ENCODE measurements at regions not wholly inside any gene's neighbourhood (a gene's known extent, or its start where the extent isn't known, plus 50 kb on each side); places are given as distances from the start of the nearest gene placed in this dataset.

- no peaks in the 10 kb centered on the region; the same call in 1 of the 3 replicates for H3K9me3 Mint-ChIP-seq
- peaks cover 28% of the 10 kb centered on the region for H3K4me1 Mint-ChIP-seq
- Histone ChIP-seq H3K9me2 (ENCODE audit: insufficient read depth) (no peaks in the 10 kb centered on the region), H3F3A (replicated peaks; ENCODE audit: low read depth) (no peaks in the 10 kb centered on the region), H4K20me1 (replicated peaks; ENCODE audit: insufficient read depth) (no peaks in the 10 kb centered on the region), H3K27me3 (ENCODE audit: insufficient read depth) (no peaks in the 10 kb centered on the region), H3K4me1 (ENCODE audit: insufficient read depth) (peaks cover 26% of the 10 kb centered on the region), H3K4me3 (no peak overlapping the region), H3K79me2 (replicated peaks; ENCODE audit: insufficient read depth) (no peaks in the 10 kb centered on the region), H2AFZ (peak overlapping the region; percentile 56), H3K4me2 (no peak overlapping the region), H3K36me3 (ENCODE audit: insufficient read depth) (no peaks in the 10 kb centered on the region), H3K27ac (ENCODE audit: low read depth) (no peak overlapping the region)
- no peak for TF ChIP-seq ZNF114 (CRISPR knock-in tag; IDR thresholded peaks at IDR 0.05)
- TF ChIP-seq ETS1 (IDR thresholded peaks at IDR 0.05): no peak
- no peak overlapping the region for H3K4me3 Mint-ChIP-seq
- H3K36me3 Mint-ChIP-seq (ENCODE audit: low read depth): no peaks in the 10 kb centered on the region; the same call in 2 of the 3 replicates
- no peak for ATAC-seq
- H3K27me3 Mint-ChIP-seq (ENCODE audit: insufficient read depth, low read depth, poor library complexity): peaks cover 8% of the 10 kb centered on the region
- H3K27ac Mint-ChIP-seq: 0 out of 2 replicates have a peak overlapping the region, but pooled peaks have one; percentile 36
- DNase-seq (ENCODE audit: low spot score): no peak
Measured at GRCh38 chr14:101288436-101289229, 272.7 kb upstream of the DIO3 start.

- Histone ChIP-seq H3K27me3 (ENCODE audit: insufficient read depth) (no peaks in the 10 kb centered on the region), H2AFZ (peak overlapping the region; percentile 56; the same call in 1 of the 2 replicates), H3K27ac (ENCODE audit: low read depth) (no peak overlapping the region), H3K79me2 (replicated peaks; ENCODE audit: insufficient read depth) (no peaks in the 10 kb centered on the region), H4K20me1 (replicated peaks; ENCODE audit: insufficient read depth) (no peaks in the 10 kb centered on the region), H3K4me1 (ENCODE audit: insufficient read depth) (peaks cover 30% of the 10 kb centered on the region), H3K9me2 (ENCODE audit: insufficient read depth) (no peaks in the 10 kb centered on the region), H3K4me2 (peak overlapping the region; percentile 51; the same call in 1 of the 2 replicates), H3F3A (replicated peaks; ENCODE audit: low read depth) (no peaks in the 10 kb centered on the region), H3K36me3 (ENCODE audit: insufficient read depth) (no peaks in the 10 kb centered on the region), H3K4me3 (no peak overlapping the region)
- DNase-seq (ENCODE audit: low spot score) (no peak), ATAC-seq (no peak)
- Mint-ChIP-seq H3K27me3 (ENCODE audit: insufficient read depth, low read depth, poor library complexity) (peaks cover 8% of the 10 kb centered on the region), H3K36me3 (ENCODE audit: low read depth) (peaks cover 2% of the 10 kb centered on the region; the same call in 2 of the 3 replicates), H3K9me3 (peaks cover 2% of the 10 kb centered on the region), H3K27ac (no peak overlapping the region), H3K4me1 (peaks cover 33% of the 10 kb centered on the region), H3K4me3 (no peak overlapping the region)
- TF ChIP-seq EZH2phosphoT487 (IDR thresholded peaks at IDR 0.05; ENCODE audit: unreplicated experiment): no peak
- TF ChIP-seq ZNF331 (CRISPR knock-in tag; IDR thresholded peaks at IDR 0.05; ENCODE audit: low read depth): no peak
- TF ChIP-seq ETS1 (IDR thresholded peaks at IDR 0.05): no peak
- TF ChIP-seq, protein P1, sequence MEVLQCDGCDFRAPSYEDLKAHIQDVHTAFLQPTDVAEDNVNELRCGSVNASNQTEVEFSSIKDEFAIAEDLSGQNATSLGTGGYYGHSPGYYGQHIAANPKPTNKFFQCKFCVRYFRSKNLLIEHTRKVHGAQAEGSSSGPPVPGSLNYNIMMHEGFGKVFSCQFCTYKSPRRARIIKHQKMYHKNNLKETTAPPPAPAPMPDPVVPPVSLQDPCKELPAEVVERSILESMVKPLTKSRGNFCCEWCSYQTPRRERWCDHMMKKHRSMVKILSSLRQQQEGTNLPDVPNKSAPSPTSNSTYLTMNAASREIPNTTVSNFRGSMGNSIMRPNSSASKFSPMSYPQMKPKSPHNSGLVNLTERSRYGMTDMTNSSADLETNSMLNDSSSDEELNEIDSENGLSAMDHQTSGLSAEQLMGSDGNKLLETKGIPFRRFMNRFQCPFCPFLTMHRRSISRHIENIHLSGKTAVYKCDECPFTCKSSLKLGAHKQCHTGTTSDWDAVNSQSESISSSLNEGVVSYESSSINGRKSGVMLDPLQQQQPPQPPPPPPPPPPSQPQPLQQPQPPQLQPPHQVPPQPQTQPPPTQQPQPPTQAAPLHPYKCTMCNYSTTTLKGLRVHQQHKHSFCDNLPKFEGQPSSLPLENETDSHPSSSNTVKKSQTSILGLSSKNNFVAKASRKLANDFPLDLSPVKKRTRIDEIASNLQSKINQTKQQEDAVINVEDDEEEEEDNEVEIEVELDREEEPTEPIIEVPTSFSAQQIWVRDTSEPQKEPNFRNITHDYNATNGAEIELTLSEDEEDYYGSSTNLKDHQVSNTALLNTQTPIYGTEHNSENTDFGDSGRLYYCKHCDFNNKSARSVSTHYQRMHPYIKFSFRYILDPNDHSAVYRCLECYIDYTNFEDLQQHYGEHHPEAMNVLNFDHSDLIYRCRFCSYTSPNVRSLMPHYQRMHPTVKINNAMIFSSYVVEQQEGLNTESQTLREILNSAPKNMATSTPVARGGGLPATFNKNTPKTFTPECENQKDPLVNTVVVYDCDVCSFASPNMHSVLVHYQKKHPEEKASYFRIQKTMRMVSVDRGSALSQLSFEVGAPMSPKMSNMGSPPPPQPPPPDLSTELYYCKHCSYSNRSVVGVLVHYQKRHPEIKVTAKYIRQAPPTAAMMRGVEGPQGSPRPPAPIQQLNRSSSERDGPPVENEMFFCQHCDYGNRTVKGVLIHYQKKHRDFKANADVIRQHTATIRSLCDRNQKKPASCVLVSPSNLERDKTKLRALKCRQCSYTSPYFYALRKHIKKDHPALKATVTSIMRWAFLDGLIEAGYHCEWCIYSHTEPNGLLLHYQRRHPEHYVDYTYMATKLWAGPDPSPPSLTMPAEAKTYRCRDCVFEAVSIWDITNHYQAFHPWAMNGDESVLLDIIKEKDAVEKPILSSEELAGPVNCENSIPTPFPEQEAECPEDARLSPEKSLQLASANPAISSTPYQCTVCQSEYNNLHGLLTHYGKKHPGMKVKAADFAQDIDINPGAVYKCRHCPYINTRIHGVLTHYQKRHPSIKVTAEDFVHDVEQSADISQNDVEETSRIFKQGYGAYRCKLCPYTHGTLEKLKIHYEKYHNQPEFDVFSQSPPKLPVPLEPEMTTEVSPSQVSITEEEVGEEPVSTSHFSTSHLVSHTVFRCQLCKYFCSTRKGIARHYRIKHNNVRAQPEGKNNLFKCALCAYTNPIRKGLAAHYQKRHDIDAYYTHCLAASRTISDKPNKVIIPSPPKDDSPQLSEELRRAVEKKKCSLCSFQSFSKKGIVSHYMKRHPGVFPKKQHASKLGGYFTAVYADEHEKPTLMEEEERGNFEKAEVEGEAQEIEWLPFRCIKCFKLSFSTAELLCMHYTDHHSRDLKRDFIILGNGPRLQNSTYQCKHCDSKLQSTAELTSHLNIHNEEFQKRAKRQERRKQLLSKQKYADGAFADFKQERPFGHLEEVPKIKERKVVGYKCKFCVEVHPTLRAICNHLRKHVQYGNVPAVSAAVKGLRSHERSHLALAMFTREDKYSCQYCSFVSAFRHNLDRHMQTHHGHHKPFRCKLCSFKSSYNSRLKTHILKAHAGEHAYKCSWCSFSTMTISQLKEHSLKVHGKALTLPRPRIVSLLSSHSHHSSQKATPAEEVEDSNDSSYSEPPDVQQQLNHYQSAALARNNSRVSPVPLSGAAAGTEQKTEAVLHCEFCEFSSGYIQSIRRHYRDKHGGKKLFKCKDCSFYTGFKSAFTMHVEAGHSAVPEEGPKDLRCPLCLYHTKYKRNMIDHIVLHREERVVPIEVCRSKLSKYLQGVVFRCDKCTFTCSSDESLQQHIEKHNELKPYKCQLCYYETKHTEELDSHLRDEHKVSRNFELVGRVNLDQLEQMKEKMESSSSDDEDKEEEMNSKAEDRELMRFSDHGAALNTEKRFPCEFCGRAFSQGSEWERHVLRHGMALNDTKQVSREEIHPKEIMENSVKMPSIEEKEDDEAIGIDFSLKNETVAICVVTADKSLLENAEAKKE (CRISPR knock-in tag; IDR thresholded peaks at IDR 0.05): no peak
- no peak for TF ChIP-seq JUNB (IDR thresholded peaks at IDR 0.05; ENCODE audit: unreplicated experiment)
- TF ChIP-seq, protein P2, sequence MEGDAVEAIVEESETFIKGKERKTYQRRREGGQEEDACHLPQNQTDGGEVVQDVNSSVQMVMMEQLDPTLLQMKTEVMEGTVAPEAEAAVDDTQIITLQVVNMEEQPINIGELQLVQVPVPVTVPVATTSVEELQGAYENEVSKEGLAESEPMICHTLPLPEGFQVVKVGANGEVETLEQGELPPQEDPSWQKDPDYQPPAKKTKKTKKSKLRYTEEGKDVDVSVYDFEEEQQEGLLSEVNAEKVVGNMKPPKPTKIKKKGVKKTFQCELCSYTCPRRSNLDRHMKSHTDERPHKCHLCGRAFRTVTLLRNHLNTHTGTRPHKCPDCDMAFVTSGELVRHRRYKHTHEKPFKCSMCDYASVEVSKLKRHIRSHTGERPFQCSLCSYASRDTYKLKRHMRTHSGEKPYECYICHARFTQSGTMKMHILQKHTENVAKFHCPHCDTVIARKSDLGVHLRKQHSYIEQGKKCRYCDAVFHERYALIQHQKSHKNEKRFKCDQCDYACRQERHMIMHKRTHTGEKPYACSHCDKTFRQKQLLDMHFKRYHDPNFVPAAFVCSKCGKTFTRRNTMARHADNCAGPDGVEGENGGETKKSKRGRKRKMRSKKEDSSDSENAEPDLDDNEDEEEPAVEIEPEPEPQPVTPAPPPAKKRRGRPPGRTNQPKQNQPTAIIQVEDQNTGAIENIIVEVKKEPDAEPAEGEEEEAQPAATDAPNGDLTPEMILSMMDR (conservative IDR thresholded peaks at IDR 0.05; ENCODE audit: low read depth in 2 of 2): no peak
- TF ChIP-seq NANOG (IDR thresholded peaks at IDR 0.05; ENCODE audit: borderline replicate concordance): no peak
- TF ChIP-seq ZNF114 (CRISPR knock-in tag; IDR thresholded peaks at IDR 0.05): no peak
Measured at GRCh38 chr14:101289230-101289690, 272.0 kb upstream of the DIO3 start.
